Body of pancreas (tissue), 4 donors: ENCODE measurements at regions not wholly inside any gene's neighbourhood (a gene's known extent, or its start where the extent isn't known, plus 50 kb on each side); places are given as distances from the start of the nearest gene placed in this dataset.

Experiments used
- CTCF ChIP-seq, 7 experiments: fragments of 450-650 bp in 4 of 7; fragments of 200-600 bp in 3 of 7; sonication (generic) in 3 of 7; IDR thresholded peaks; one replicate each; pipeline ENCODE4 v1.5.1; 2016 to 2019; ENCODE audit warnings: antibody characterized with exemption in 7 of 7
- POLR2A ChIP-seq, 3 donors: fragments of 450-650 bp; IDR thresholded peaks; one replicate each; pipeline ENCODE4 v1.6.1; 2016; ENCODE audit warnings: antibody characterized with exemption in 3 of 3, mild to moderate bottlenecking in 2 of 3

- TF ChIP-seq CTCF (IDR thresholded peaks at IDR 0.05) = no peak
- no peak for TF ChIP-seq POLR2A (IDR thresholded peaks at IDR 0.05)
Measured at GRCh38 chr3:72133329-72134011, 348.5 kb upstream of the PROK2 start.
